K562 (cell line): ENCODE measurements at regions not wholly inside any gene's neighbourhood (a gene's known extent, or its start where the extent isn't known, plus 50 kb on each side); places are given as distances from the start of the nearest gene placed in this dataset.

Experiments used
- ATAC-seq: fragments of 200-7000 bp; cut with Tn5 transposase; 3 replicates; pipeline ENCODE4 v1.9.1; 2020; ENCODE audit warnings: moderate library complexity
- BruUV-seq: library from RNA; stranded (reverse); fragments of 400-500 nt; replicated peaks from 2 replicates; lab custom pipeline; 2021; lab: Mats Ljungman, UMichigan
- CTCF ChIA-PET: fragments of 300-600 bp; formaldehyde crosslinking; extraction: SDS; loops from one replicate; lab custom pipeline; 2021; ENCODE audit warnings: low intra/inter-chr PET ratio; lab: Yijun Ruan, JAX
- POLR2A ChIA-PET: fragments of 300-600, 350-650 bp; sonication (Branson Sonifier 250); formaldehyde crosslinking; extraction: SDS; loops from one replicate; lab custom pipeline; 2021; ENCODE audit warnings: antibody characterized with exemption, inconsistent platforms; lab: Yijun Ruan, JAX
- DNase-seq, 4 experiments: peaks; one replicate each; pipeline versions ENCODE4 v3.0.0 to v3.0.0-alpha.2; 2011 to 2018; ENCODE audit warnings: low spot score in 3 of 4, mixed read lengths in 3 of 4; ENCODE audit errors: extremely low read depth in 1 of 4
- FAIRE-seq: peaks from 2 replicates; lab custom pipeline; 2011; peaks lifted over from hg19 to GRCh38; lab: Jason Lieb, UNC
- H2AFZ ChIP-seq: 2 replicates; pipeline ENCODE4 v1.6.0; 2011; ENCODE audit warnings: low read depth, low read length, control low read depth, inconsistent platforms
- H3K27ac ChIP-seq: fragments of 200-600 bp; 3 replicates; pipeline ENCODE4 v1.8.0; 2011; ENCODE audit warnings: low read depth, mild to moderate bottlenecking, control low read depth, inconsistent platforms, low read length, moderate library complexity, mixed read lengths; ENCODE audit errors: extremely low read depth
- H3K27me3 ChIP-seq, 2 experiments: fragments of 300-600 bp in 1 of 2; 2 replicates in 1 of 2; 3 replicates in 1 of 2; pipeline versions ENCODE4 v1.6.0 to v1.8.0; 2011; ENCODE audit warnings: inconsistent platforms in 2 of 2, low read length in 2 of 2, mild to moderate bottlenecking in 1 of 2, mixed read lengths in 1 of 2, moderate library complexity in 1 of 2; ENCODE audit not compliant: control insufficient read depth in 2 of 2, insufficient read depth in 2 of 2
- H3K36me3 ChIP-seq: fragments of 300-600 bp; 3 replicates; pipeline ENCODE4 v1.8.0; 2011; ENCODE audit warnings: mild to moderate bottlenecking, low read length, inconsistent platforms; ENCODE audit not compliant: control insufficient read depth, insufficient read depth
- H3K4me1 ChIP-seq, 2 experiments: fragments of 200-600 bp in 1 of 2; replicated peaks in 1 of 2; 2 replicates in 1 of 2; 3 replicates in 1 of 2; pipeline versions ENCODE4 v1.5.1 to v1.8.0; 2011; ENCODE audit warnings: inconsistent platforms in 2 of 2, low read length in 2 of 2, mild to moderate bottlenecking in 1 of 2, mixed read lengths in 1 of 2, moderate library complexity in 1 of 2; ENCODE audit not compliant: control insufficient read depth in 2 of 2, insufficient read depth in 2 of 2
- H3K4me2 ChIP-seq: 2 replicates; pipeline ENCODE4 v1.6.1; 2011; ENCODE audit warnings: low read length, control low read depth, inconsistent platforms, mixed read lengths; ENCODE audit not compliant: insufficient read depth
- H3K4me3 ChIP-seq: fragments of 200-600 bp; sonication (generic), shearing (Covaris generic); 2 replicates; pipeline ENCODE4 v1.5.1; 2016; ENCODE audit warnings: control low read depth, inconsistent platforms
- H3K79me2 ChIP-seq: fragments of 200-600 bp; 3 replicates; pipeline ENCODE4 v1.8.0; 2011; ENCODE audit warnings: low read length, inconsistent platforms; ENCODE audit not compliant: control insufficient read depth, insufficient read depth
- H3K9ac ChIP-seq, 2 experiments: 2 replicates each; pipeline versions ENCODE4 v1.6.0 to v1.6.1; 2011; ENCODE audit warnings: low read depth in 2 of 2, low read length in 2 of 2, control low read depth in 1 of 2, inconsistent platforms in 1 of 2, mild to moderate bottlenecking in 1 of 2, mixed read lengths in 1 of 2; ENCODE audit not compliant: insufficient read depth in 1 of 2
- H3K9me1 ChIP-seq: one replicate; pipeline ENCODE4 v1.6.0; 2011; ENCODE audit warnings: inconsistent platforms, mild to moderate bottlenecking, low read length, moderate library complexity; ENCODE audit not compliant: control insufficient read depth, insufficient read depth
- H3K9me3 ChIP-seq: replicated peaks from 2 replicates; pipeline ENCODE4 v1.5.1; 2011; ENCODE audit warnings: low read depth, low read length, inconsistent platforms; ENCODE audit not compliant: control insufficient read depth, insufficient read depth
- H4K20me1 ChIP-seq: replicated peaks from 2 replicates; pipeline ENCODE4 v1.6.1; 2011; ENCODE audit warnings: low read length, inconsistent platforms, mixed read lengths; ENCODE audit not compliant: control insufficient read depth, insufficient read depth
- BACH1 ChIP-seq: fragments of 200-800 bp; sonication (Bioruptor generic); IDR thresholded peaks from 2 replicates; pipeline ENCODE4 v1.6.1; 2016; ENCODE audit warnings: missing genetic modification characterization, missing compliant biosample characterization
- LCOR ChIP-seq: sonication (generic); formaldehyde crosslinking; IDR thresholded peaks from 2 replicates; pipeline ENCODE4 v1.8.0; 2022; ENCODE audit warnings: mild to moderate bottlenecking, missing genetic modification reagents
- NFRKB ChIP-seq: fragments of 450-650 bp; IDR thresholded peaks from 2 replicates; pipeline ENCODE4 v1.6.1; 2016; ENCODE audit warnings: low read depth
- PHF21A ChIP-seq: fragments of 450-650 bp; IDR thresholded peaks from 2 replicates; pipeline ENCODE4 v1.6.1; 2017; ENCODE audit warnings: low read depth, borderline replicate concordance
- ZNF146 ChIP-seq: IDR thresholded peaks from one replicate; pipeline ENCODE4 v1.6.1; 2018; ENCODE audit warnings: missing compliant biosample characterization; ENCODE audit not compliant: unreplicated experiment
- ZNF431 ChIP-seq: sonication (generic); formaldehyde crosslinking; IDR thresholded peaks from 2 replicates; pipeline ENCODE4 v1.8.0; 2022; ENCODE audit warnings: mild to moderate bottlenecking, missing genetic modification reagents
- WGBS: fragments of 100-300 bp; shearing (Covaris generic); methylation state at CpG from one replicate; pipeline ENCODE4 v1.1.6; 2016; ENCODE audit warnings: low coverage, mixed read lengths; ENCODE audit not compliant: insufficient coverage; ENCODE audit errors: missing lambda C conversion rate; 5-methylcytosine and 5-hydroxymethylcytosine counted together
- in situ Hi-C: fragments of 300-500 bp; cut with MboI; formaldehyde crosslinking; loops from 4 replicates; pipeline ENCODE4 v1.15.0; 2018; ENCODE audit warnings: inconsistent platforms, mixed read lengths
- intact Hi-C: fragments of 100-400 bp; cut with micrococcal nuclease; formaldehyde crosslinking; loops from 2 replicates; pipeline ENCODE4 v1.14.2; 2022
- TF ChIP-seq, protein P1 (sequence below), 2 experiments: fragments of 450-650 bp; formaldehyde crosslinking in 1 of 2; IDR thresholded peaks; 2 replicates each; pipeline versions ENCODE4 v1.4.0 to v1.6.1; 2014 to 2020; ENCODE audit warnings: mild to moderate bottlenecking in 2 of 2, borderline replicate concordance in 1 of 2, low read depth in 1 of 2
- TF ChIP-seq, protein P2 (sequence below), 2 experiments: fragments of 450-650 bp; IDR thresholded peaks; 2 replicates each; pipeline ENCODE4 v1.6.1; 2018; ENCODE audit warnings: mild to moderate bottlenecking in 2 of 2, low read depth in 1 of 2; ENCODE audit not compliant: partially characterized antibody in 2 of 2

- FAIRE-seq (no peak), ATAC-seq (no peak), DNase-seq (no peak)
- Histone ChIP-seq H3K4me1 (no peaks in the 10 kb centered on the region), H3K9me1 (no peaks in the 10 kb centered on the region), H2AFZ (no peak overlapping the region), H3K9me3 (no peaks in the 10 kb centered on the region), H3K27ac (no peak overlapping the region), H3K79me2 (no peaks in the 10 kb centered on the region), H4K20me1 (no peaks in the 10 kb centered on the region), H3K9ac (no peak overlapping the region), H3K27me3 (no peaks in the 10 kb centered on the region), H3K4me2 (no peak overlapping the region), H3K4me3 (no peak overlapping the region), H3K36me3 (no peaks in the 10 kb centered on the region)
- in situ Hi-C loops: no loop called here
- CTCF ChIA-PET: no interaction called here
- TF ChIP-seq ZNF431 (CRISPR knock-in tag): no peak
- no peak for TF ChIP-seq ZNF146
- TF ChIP-seq, protein P1, sequence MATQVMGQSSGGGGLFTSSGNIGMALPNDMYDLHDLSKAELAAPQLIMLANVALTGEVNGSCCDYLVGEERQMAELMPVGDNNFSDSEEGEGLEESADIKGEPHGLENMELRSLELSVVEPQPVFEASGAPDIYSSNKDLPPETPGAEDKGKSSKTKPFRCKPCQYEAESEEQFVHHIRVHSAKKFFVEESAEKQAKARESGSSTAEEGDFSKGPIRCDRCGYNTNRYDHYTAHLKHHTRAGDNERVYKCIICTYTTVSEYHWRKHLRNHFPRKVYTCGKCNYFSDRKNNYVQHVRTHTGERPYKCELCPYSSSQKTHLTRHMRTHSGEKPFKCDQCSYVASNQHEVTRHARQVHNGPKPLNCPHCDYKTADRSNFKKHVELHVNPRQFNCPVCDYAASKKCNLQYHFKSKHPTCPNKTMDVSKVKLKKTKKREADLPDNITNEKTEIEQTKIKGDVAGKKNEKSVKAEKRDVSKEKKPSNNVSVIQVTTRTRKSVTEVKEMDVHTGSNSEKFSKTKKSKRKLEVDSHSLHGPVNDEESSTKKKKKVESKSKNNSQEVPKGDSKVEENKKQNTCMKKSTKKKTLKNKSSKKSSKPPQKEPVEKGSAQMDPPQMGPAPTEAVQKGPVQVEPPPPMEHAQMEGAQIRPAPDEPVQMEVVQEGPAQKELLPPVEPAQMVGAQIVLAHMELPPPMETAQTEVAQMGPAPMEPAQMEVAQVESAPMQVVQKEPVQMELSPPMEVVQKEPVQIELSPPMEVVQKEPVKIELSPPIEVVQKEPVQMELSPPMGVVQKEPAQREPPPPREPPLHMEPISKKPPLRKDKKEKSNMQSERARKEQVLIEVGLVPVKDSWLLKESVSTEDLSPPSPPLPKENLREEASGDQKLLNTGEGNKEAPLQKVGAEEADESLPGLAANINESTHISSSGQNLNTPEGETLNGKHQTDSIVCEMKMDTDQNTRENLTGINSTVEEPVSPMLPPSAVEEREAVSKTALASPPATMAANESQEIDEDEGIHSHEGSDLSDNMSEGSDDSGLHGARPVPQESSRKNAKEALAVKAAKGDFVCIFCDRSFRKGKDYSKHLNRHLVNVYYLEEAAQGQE (IDR thresholded peaks at IDR 0.05; ENCODE audit: borderline replicate concordance): no peak
- TF ChIP-seq, protein P1 (CRISPR knock-in tag; IDR thresholded peaks at IDR 0.05; ENCODE audit: low read depth): no peak
- no peak for TF ChIP-seq BACH1 (tag)
- no peak for TF ChIP-seq LCOR
- TF ChIP-seq PHF21A: no peak
- TF ChIP-seq NFRKB: no peak
- TF ChIP-seq, protein P2, sequence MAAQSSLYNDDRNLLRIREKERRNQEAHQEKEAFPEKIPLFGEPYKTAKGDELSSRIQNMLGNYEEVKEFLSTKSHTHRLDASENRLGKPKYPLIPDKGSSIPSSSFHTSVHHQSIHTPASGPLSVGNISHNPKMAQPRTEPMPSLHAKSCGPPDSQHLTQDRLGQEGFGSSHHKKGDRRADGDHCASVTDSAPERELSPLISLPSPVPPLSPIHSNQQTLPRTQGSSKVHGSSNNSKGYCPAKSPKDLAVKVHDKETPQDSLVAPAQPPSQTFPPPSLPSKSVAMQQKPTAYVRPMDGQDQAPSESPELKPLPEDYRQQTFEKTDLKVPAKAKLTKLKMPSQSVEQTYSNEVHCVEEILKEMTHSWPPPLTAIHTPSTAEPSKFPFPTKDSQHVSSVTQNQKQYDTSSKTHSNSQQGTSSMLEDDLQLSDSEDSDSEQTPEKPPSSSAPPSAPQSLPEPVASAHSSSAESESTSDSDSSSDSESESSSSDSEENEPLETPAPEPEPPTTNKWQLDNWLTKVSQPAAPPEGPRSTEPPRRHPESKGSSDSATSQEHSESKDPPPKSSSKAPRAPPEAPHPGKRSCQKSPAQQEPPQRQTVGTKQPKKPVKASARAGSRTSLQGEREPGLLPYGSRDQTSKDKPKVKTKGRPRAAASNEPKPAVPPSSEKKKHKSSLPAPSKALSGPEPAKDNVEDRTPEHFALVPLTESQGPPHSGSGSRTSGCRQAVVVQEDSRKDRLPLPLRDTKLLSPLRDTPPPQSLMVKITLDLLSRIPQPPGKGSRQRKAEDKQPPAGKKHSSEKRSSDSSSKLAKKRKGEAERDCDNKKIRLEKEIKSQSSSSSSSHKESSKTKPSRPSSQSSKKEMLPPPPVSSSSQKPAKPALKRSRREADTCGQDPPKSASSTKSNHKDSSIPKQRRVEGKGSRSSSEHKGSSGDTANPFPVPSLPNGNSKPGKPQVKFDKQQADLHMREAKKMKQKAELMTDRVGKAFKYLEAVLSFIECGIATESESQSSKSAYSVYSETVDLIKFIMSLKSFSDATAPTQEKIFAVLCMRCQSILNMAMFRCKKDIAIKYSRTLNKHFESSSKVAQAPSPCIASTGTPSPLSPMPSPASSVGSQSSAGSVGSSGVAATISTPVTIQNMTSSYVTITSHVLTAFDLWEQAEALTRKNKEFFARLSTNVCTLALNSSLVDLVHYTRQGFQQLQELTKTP (IDR thresholded peaks at IDR 0.05; ENCODE audit: low read depth in 1 of 2, partially characterized antibody in 2 of 2): no peak
- WGBS: 4% methylated on average over 2 of the region's 2 CpGs
- POLR2A ChIA-PET: no interaction called here
- intact Hi-C loops: no loop called here
- no TSS peak for BruUV-seq
Observed at GRCh38 chrX:6962006-6962355, 185.5 kb upstream of the STS start.
